Fibroblast of lung (primary cell): ENCODE measurements at regions not wholly inside any gene's neighbourhood (a gene's known extent, or its start where the extent isn't known, plus 50 kb on each side); places are given as distances from the start of the nearest gene placed in this dataset.

Experiments used
- DNase-seq, 2 donors: peaks; one replicate each; pipeline versions ENCODE4 v3.0.0 to v3.0.0-alpha.2; 2010; ENCODE audit warnings: low read depth in 2 of 2
- H2AFZ ChIP-seq: 2 replicates; pipeline ENCODE4 v1.5.1; 2012; ENCODE audit warnings: low read length, control low read depth, inconsistent platforms
- H3K27ac ChIP-seq: 2 replicates; pipeline ENCODE4 v1.5.1; 2011; ENCODE audit warnings: low read length, control low read depth; ENCODE audit not compliant: insufficient read depth
- H3K27me3 ChIP-seq: 2 replicates; pipeline ENCODE4 v1.5.1; 2011; ENCODE audit warnings: mild to moderate bottlenecking, low read length; ENCODE audit not compliant: control insufficient read depth, insufficient read depth
- H3K36me3 ChIP-seq: 2 replicates; pipeline ENCODE4 v1.5.1; 2011; ENCODE audit warnings: low read length; ENCODE audit not compliant: control insufficient read depth, insufficient read depth
- H3K4me1 ChIP-seq: 2 replicates; pipeline ENCODE4 v1.5.1; 2011; ENCODE audit warnings: low read length; ENCODE audit not compliant: control insufficient read depth, insufficient read depth; ENCODE audit errors: extremely low read depth
- H3K4me2 ChIP-seq: 2 replicates; pipeline ENCODE4 v1.5.1; 2011; ENCODE audit warnings: low read length, control low read depth; ENCODE audit not compliant: insufficient read depth; ENCODE audit errors: extremely low read depth
- H3K4me3 ChIP-seq, 4 experiments: fragments of 200-600 bp in 1 of 4; sonication (generic) in 1 of 4; replicated peaks in 1 of 4; 2 replicates each; pipeline ENCODE4 v1.5.1; 2011 to 2016; ENCODE audit warnings: low read length in 4 of 4, low read depth in 3 of 4, mild to moderate bottlenecking in 3 of 4, control low read depth in 2 of 4, inconsistent platforms in 1 of 4, mixed read lengths in 1 of 4; ENCODE audit not compliant: insufficient read depth in 1 of 4; ENCODE audit errors: control extremely low read depth in 1 of 4
- H3K79me2 ChIP-seq: 2 replicates; pipeline ENCODE4 v1.5.1; 2012; ENCODE audit warnings: mild to moderate bottlenecking, low read length, inconsistent platforms; ENCODE audit not compliant: control insufficient read depth, insufficient read depth
- H3K9ac ChIP-seq: 2 replicates; pipeline ENCODE4 v1.5.1; 2011; ENCODE audit warnings: mild to moderate bottlenecking, low read length, control low read depth; ENCODE audit not compliant: insufficient read depth
- H3K9me3 ChIP-seq: 2 replicates; pipeline ENCODE4 v1.5.1; 2012; ENCODE audit warnings: low read depth, low read length; ENCODE audit not compliant: control insufficient read depth, insufficient read depth
- H4K20me1 ChIP-seq: 2 replicates; pipeline ENCODE4 v1.5.1; 2011; ENCODE audit warnings: low read length; ENCODE audit not compliant: control insufficient read depth, insufficient read depth; ENCODE audit errors: extremely low read depth
- EZH2 ChIP-seq: IDR thresholded peaks from 2 replicates; pipeline ENCODE4 v1.5.1; 2012; ENCODE audit warnings: low read length, control low read depth, mild to moderate bottlenecking; ENCODE audit errors: missing control alignments
- TF ChIP-seq, protein P1 (sequence below), 2 donors: IDR thresholded peaks in 1 of 2; conservative IDR thresholded peaks in 1 of 2; 1 replicate in 1 of 2; 2 replicates in 1 of 2; pipeline ENCODE4 v1.5.1; 2011 to 2012; ENCODE audit warnings: low read length in 2 of 2, control low read depth in 1 of 2, inconsistent platforms in 1 of 2, low read depth in 1 of 2, mild to moderate bottlenecking in 1 of 2

DNA sequence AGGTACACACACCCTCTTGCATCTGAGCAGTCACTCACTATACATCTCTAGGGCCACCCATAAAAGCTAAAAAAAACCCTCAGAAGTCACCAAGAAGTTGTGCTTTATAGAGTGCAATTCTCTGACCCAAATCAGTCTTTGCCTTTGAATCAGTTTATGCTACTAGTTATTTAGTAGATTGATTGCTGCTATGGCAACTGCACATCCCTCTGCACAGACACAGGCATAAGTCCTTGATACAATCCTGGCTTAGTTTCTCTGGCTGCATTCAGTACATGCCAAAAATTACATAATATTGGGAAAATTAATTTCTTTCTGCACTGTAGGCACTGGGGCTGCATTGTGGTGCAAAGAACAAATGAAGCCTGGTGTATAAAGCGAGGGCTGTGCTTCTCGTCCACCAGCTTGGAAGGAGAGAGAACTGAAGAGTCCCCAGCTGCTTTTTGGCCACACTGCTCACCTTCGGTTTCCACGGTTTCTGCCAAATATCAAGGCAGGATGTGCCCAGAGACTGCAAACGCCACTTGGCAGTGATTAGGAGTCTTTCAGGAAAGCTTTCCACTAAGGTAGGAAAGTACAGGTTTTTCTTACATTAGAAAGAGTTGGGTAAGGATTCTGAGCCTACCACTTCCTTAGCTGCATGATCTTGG, 258.4 kb downstream of the ELAVL2 start:
- H3K79me2 ChIP-seq = no peaks in the 10 kb centered on the region
- no peaks in the 10 kb centered on the region for H4K20me1 ChIP-seq
- DNase-seq = no peak
- H3K9me3 ChIP-seq = no peaks in the 10 kb centered on the region
- H3K9ac ChIP-seq = no peak overlapping the region
- H2AFZ ChIP-seq = no peak overlapping the region
- no peak overlapping the region for H3K4me3 ChIP-seq
- no peak overlapping the region for H3K27ac ChIP-seq
- H3K27me3 ChIP-seq = no peaks in the 10 kb centered on the region
- H3K4me2 ChIP-seq = no peak overlapping the region
- no peaks in the 10 kb centered on the region for H3K4me1 ChIP-seq
- no peaks in the 10 kb centered on the region for H3K36me3 ChIP-seq
- TF ChIP-seq, protein P1, sequence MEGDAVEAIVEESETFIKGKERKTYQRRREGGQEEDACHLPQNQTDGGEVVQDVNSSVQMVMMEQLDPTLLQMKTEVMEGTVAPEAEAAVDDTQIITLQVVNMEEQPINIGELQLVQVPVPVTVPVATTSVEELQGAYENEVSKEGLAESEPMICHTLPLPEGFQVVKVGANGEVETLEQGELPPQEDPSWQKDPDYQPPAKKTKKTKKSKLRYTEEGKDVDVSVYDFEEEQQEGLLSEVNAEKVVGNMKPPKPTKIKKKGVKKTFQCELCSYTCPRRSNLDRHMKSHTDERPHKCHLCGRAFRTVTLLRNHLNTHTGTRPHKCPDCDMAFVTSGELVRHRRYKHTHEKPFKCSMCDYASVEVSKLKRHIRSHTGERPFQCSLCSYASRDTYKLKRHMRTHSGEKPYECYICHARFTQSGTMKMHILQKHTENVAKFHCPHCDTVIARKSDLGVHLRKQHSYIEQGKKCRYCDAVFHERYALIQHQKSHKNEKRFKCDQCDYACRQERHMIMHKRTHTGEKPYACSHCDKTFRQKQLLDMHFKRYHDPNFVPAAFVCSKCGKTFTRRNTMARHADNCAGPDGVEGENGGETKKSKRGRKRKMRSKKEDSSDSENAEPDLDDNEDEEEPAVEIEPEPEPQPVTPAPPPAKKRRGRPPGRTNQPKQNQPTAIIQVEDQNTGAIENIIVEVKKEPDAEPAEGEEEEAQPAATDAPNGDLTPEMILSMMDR (conservative IDR thresholded peaks at IDR 0.05 in 1 of 2, IDR thresholded peaks at IDR 0.05 in 1 of 2; ENCODE audit: low read depth in 1 of 2, low read length in 2 of 2) = no peak
- no peak for TF ChIP-seq EZH2

- Histone ChIP-seq H4K20me1 (no peaks in the 10 kb centered on the region), H3K36me3 (no peaks in the 10 kb centered on the region), H3K4me2 (no peak overlapping the region), H3K4me1 (no peaks in the 10 kb centered on the region), H2AFZ (no peak overlapping the region), H3K79me2 (no peaks in the 10 kb centered on the region), H3K27ac (no peak overlapping the region), H3K4me3 (no peak overlapping the region), H3K9me3 (no peaks in the 10 kb centered on the region), H3K27me3 (no peaks in the 10 kb centered on the region), H3K9ac (no peak overlapping the region)
- no peak for DNase-seq
- TF ChIP-seq, protein P1 (conservative IDR thresholded peaks at IDR 0.05 in 1 of 2, IDR thresholded peaks at IDR 0.05 in 1 of 2; ENCODE audit: low read depth in 1 of 2, low read length in 2 of 2) = no peak
- TF ChIP-seq EZH2 = no peak
Observed at GRCh38 chr9:23571414-23572104, 254.5 kb downstream of the ELAVL2 start.

GRCh38 chr9:23573800-23574199, 252.2 kb downstream of the ELAVL2 start:
- Histone ChIP-seq H3K79me2 (no peaks in the 10 kb centered on the region), H3K27me3 (no peaks in the 10 kb centered on the region), H3K4me2 (no peak overlapping the region), H3K27ac (no peak overlapping the region), H3K9me3 (no peaks in the 10 kb centered on the region), H2AFZ (no peak overlapping the region), H3K4me3 (no peak overlapping the region), H3K36me3 (no peaks in the 10 kb centered on the region), H3K4me1 (no peaks in the 10 kb centered on the region), H4K20me1 (no peaks in the 10 kb centered on the region), H3K9ac (no peak overlapping the region)
- TF ChIP-seq EZH2 = no peak
- TF ChIP-seq, protein P1 (conservative IDR thresholded peaks at IDR 0.05 in 1 of 2, IDR thresholded peaks at IDR 0.05 in 1 of 2; ENCODE audit: low read depth in 1 of 2, low read length in 2 of 2) = no peak
- no peak for DNase-seq
